GM19238 (cell line): ENCODE measurements at regions not wholly inside any gene's neighbourhood (a gene's known extent, or its start where the extent isn't known, plus 50 kb on each side); places are given as distances from the start of the nearest gene placed in this dataset.

Experiments used
- DNase-seq: peaks from one replicate; pipeline ENCODE4 v3.0.0; 2011; ENCODE audit warnings: low spot score; ENCODE audit not compliant: insufficient read length

- no peak for DNase-seq
Measured at GRCh38 chr5:126172812-126173211, 250.4 kb upstream of the GRAMD2B start.

- no peak for DNase-seq
Measured at GRCh38 chr5:126178521-126178920, 244.7 kb upstream of the GRAMD2B start.

GRCh38 chr5:126182971-126183695, 240.1 kb upstream of the GRAMD2B start:
- no peak for DNase-seq

- no peak for DNase-seq
Measured at GRCh38 chr5:126184474-126184873, 238.7 kb upstream of the GRAMD2B start.

GRCh38 chr5:126186210-126186609, 237.0 kb upstream of the GRAMD2B start:
- no peak for DNase-seq

- DNase-seq: no peak
Measured at GRCh38 chr5:126188804-126189203, 234.4 kb upstream of the GRAMD2B start.

GRCh38 chr5:126189231-126189630, 234.0 kb upstream of the GRAMD2B start:
- no peak for DNase-seq

- DNase-seq: no peak
Measured at GRCh38 chr5:126189862-126190261, 233.3 kb upstream of the GRAMD2B start.

GRCh38 chr5:126192226-126192625, 231.0 kb upstream of the GRAMD2B start:
- DNase-seq: no peak

GRCh38 chr5:126195410-126196100, 227.7 kb upstream of the GRAMD2B start:
- DNase-seq: no peak

GRCh38 chr5:126198531-126198930, 224.7 kb upstream of the GRAMD2B start:
- DNase-seq: no peak

- no peak for DNase-seq
Measured at GRCh38 chr5:126199467-126199866, 223.7 kb upstream of the GRAMD2B start.

GRCh38 chr5:126208691-126209090, 214.5 kb upstream of the GRAMD2B start:
- DNase-seq: no peak

- no peak for DNase-seq
Measured at GRCh38 chr5:126210955-126211354, 212.3 kb upstream of the GRAMD2B start.

GRCh38 chr5:126219616-126220015, 203.6 kb upstream of the GRAMD2B start:
- DNase-seq: no peak

- DNase-seq: no peak
Measured at GRCh38 chr5:126220725-126221124, 202.5 kb upstream of the GRAMD2B start.

- DNase-seq: no peak
Measured at GRCh38 chr5:126228934-126229333, 194.3 kb upstream of the GRAMD2B start.

- DNase-seq: no peak
Measured at GRCh38 chr5:126233256-126233655, 190.0 kb upstream of the GRAMD2B start.

- DNase-seq: no peak
Measured at GRCh38 chr5:126234563-126235195, 188.5 kb upstream of the GRAMD2B start.

- no peak for DNase-seq
Measured at GRCh38 chr5:126235628-126236027, 187.6 kb upstream of the GRAMD2B start.

- no peak for DNase-seq
Measured at GRCh38 chr5:126236994-126237393, 186.2 kb upstream of the GRAMD2B start.

GRCh38 chr5:126248611-126249010, 174.6 kb upstream of the GRAMD2B start:
- DNase-seq: no peak

GRCh38 chr5:126251024-126251423, 172.2 kb upstream of the GRAMD2B start:
- DNase-seq: no peak
